COR-L47 (cell line): ENCODE measurements at regions not wholly inside any gene's neighbourhood (a gene's known extent, or its start where the extent isn't known, plus 50 kb on each side); places are given as distances from the start of the nearest gene placed in this dataset.
"Not testable (repeated sequence)": the region's sequence is repeated elsewhere in the genome, so short reads cannot be mapped to it uniquely, and the experiment has no call there.

Source experiments
- DNase-seq: peaks from one replicate; lab custom pipeline; 2025; lab: John Stamatoyannopoulos, UW

- DNase-seq: no peak
Measured at GRCh38 chr11:41714101-41714500, 254.6 kb upstream of the LRRC4C start.

GRCh38 chr11:41716862-41717261, 257.4 kb upstream of the LRRC4C start:
- DNase-seq: no peak

GRCh38 chr11:41720761-41721160, 261.3 kb upstream of the LRRC4C start:
- no peak for DNase-seq

- DNase-seq: not testable (repeated sequence)
Measured at GRCh38 chr11:41728161-41728560, 268.7 kb upstream of the LRRC4C start.

GRCh38 chr11:41775296-41775695, 315.8 kb upstream of the LRRC4C start:
- DNase-seq: no peak

- DNase-seq: no peak
Measured at GRCh38 chr11:41779401-41779960, 320.0 kb upstream of the LRRC4C start.

GRCh38 chr11:41781441-41781840, 322.0 kb upstream of the LRRC4C start:
- DNase-seq: no peak

GRCh38 chr11:41784513-41785335, 325.3 kb upstream of the LRRC4C start:
- DNase-seq: no peak

- DNase-seq: no peak
Measured at GRCh38 chr11:41786087-41786486, 326.6 kb upstream of the LRRC4C start.

GRCh38 chr11:41788177-41788576, 328.7 kb upstream of the LRRC4C start:
- no peak for DNase-seq

GRCh38 chr11:41789376-41789775, 329.9 kb upstream of the LRRC4C start:
- DNase-seq: no peak

GRCh38 chr11:41795004-41795403, 335.6 kb upstream of the LRRC4C start:
- no peak for DNase-seq

- no peak for DNase-seq
Measured at GRCh38 chr11:41799754-41800153, 340.3 kb upstream of the LRRC4C start.

- DNase-seq: no peak
Measured at GRCh38 chr11:41803895-41804294, 344.4 kb upstream of the LRRC4C start.

GRCh38 chr11:41816396-41816795, 356.9 kb upstream of the LRRC4C start:
- DNase-seq: no peak

GRCh38 chr11:41824287-41824686, 364.8 kb upstream of the LRRC4C start:
- not testable (repeated sequence) for DNase-seq

- no peak for DNase-seq
Measured at GRCh38 chr11:41826085-41826484, 366.6 kb upstream of the LRRC4C start.

GRCh38 chr11:41836431-41836830, 377.0 kb upstream of the LRRC4C start:
- no peak for DNase-seq

GRCh38 chr11:41842673-41843072, 383.2 kb upstream of the LRRC4C start:
- no peak for DNase-seq

GRCh38 chr11:41845066-41845465, 385.6 kb upstream of the LRRC4C start:
- no peak for DNase-seq

- DNase-seq: no peak
Measured at GRCh38 chr11:41848349-41848748, 388.9 kb upstream of the LRRC4C start.

- DNase-seq: no peak
Measured at GRCh38 chr11:41849250-41849649, 389.8 kb upstream of the LRRC4C start.

- DNase-seq: no peak
Measured at GRCh38 chr11:41851743-41852142, 392.3 kb upstream of the LRRC4C start.

GRCh38 chr11:41861838-41862237, 402.4 kb upstream of the LRRC4C start:
- no peak for DNase-seq
